ENCODE measurements at regions not wholly inside any gene's neighbourhood (a gene's known extent, or its start where the extent isn't known, plus 50 kb on each side); places are given as distances from the start of the nearest gene placed in this dataset.

- TF ChIP-seq EHMT2 (IDR thresholded peaks at IDR 0.05; ENCODE audit: low read depth): no peak
- TF ChIP-seq ZSCAN20 (CRISPR knock-in tag; IDR thresholded peaks at IDR 0.05): no peak
- TF ChIP-seq, protein P1, sequence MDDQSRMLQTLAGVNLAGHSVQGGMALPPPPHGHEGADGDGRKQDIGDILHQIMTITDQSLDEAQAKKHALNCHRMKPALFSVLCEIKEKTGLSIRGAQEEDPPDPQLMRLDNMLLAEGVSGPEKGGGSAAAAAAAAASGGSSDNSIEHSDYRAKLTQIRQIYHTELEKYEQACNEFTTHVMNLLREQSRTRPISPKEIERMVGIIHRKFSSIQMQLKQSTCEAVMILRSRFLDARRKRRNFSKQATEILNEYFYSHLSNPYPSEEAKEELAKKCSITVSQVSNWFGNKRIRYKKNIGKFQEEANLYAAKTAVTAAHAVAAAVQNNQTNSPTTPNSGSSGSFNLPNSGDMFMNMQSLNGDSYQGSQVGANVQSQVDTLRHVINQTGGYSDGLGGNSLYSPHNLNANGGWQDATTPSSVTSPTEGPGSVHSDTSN (IDR thresholded peaks at IDR 0.05): no peak
- TF ChIP-seq, protein P2, sequence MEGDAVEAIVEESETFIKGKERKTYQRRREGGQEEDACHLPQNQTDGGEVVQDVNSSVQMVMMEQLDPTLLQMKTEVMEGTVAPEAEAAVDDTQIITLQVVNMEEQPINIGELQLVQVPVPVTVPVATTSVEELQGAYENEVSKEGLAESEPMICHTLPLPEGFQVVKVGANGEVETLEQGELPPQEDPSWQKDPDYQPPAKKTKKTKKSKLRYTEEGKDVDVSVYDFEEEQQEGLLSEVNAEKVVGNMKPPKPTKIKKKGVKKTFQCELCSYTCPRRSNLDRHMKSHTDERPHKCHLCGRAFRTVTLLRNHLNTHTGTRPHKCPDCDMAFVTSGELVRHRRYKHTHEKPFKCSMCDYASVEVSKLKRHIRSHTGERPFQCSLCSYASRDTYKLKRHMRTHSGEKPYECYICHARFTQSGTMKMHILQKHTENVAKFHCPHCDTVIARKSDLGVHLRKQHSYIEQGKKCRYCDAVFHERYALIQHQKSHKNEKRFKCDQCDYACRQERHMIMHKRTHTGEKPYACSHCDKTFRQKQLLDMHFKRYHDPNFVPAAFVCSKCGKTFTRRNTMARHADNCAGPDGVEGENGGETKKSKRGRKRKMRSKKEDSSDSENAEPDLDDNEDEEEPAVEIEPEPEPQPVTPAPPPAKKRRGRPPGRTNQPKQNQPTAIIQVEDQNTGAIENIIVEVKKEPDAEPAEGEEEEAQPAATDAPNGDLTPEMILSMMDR (IDR thresholded peaks at IDR 0.05): no peak
Measured at GRCh38 chr4:29423836-29424721, 1296.1 kb upstream of the PCDH7 start.
